HEK293 (cell line): ENCODE measurements at regions not wholly inside any gene's neighbourhood (a gene's known extent, or its start where the extent isn't known, plus 50 kb on each side); places are given as distances from the start of the nearest gene placed in this dataset.

Experiments used
- CTCF ChIA-PET: fragments of 350-600 bp; formaldehyde crosslinking; extraction: SDS; loops from one replicate; lab custom pipeline; 2021; ENCODE audit warnings: antibody characterized with exemption; lab: Yijun Ruan, JAX
- POLR2A ChIA-PET: fragments of 300-600 bp; formaldehyde crosslinking; extraction: SDS; loops from one replicate; lab custom pipeline; 2020; ENCODE audit warnings: antibody characterized with exemption, inconsistent platforms; lab: Yijun Ruan, JAX
- H3K27ac ChIP-seq: fragments of 200-500 bp; sonication (Bioruptor generic); 2 replicates; pipeline ENCODE4 v1.5.1; 2014; ENCODE audit warnings: low read depth, low read length, control low read depth, inconsistent platforms; ENCODE audit errors: extremely low read depth
- H3K36me3 ChIP-seq, 2 experiments: fragments of 200-500 bp in 1 of 2; sonication (Bioruptor generic) in 1 of 2; 1 replicate in 1 of 2; 2 replicates in 1 of 2; pipeline ENCODE4 v1.5.1; 2014 to 2017; ENCODE audit warnings: inconsistent platforms in 2 of 2, low read length in 2 of 2; ENCODE audit not compliant: control insufficient read depth in 2 of 2, insufficient read depth in 1 of 2
- H3K4me1 ChIP-seq: fragments of 200-500 bp; sonication (Bioruptor generic); 2 replicates; pipeline ENCODE4 v1.5.1; 2014; ENCODE audit warnings: mild to moderate bottlenecking, low read length, inconsistent platforms; ENCODE audit not compliant: control insufficient read depth, insufficient read depth
- H3K4me3 ChIP-seq: 2 replicates; pipeline ENCODE4 v1.5.1; 2011; ENCODE audit warnings: low read depth, mild to moderate bottlenecking, control low read depth, low read length, moderate library complexity
- H3K9me3 ChIP-seq: fragments of 200-500 bp; sonication (Bioruptor generic); 2 replicates; pipeline ENCODE4 v1.5.1; 2014; ENCODE audit warnings: low read depth, low read length, inconsistent platforms; ENCODE audit not compliant: control insufficient read depth, insufficient read depth
- BCL6B ChIP-seq: fragments of 450-650 bp; formaldehyde crosslinking; IDR thresholded peaks from 2 replicates; pipeline ENCODE4 v1.5.1; 2017; ENCODE audit warnings: missing biosample characterization, missing genetic modification characterization
- KLF10 ChIP-seq: fragments of 450-650 bp; IDR thresholded peaks from 2 replicates; pipeline ENCODE4 v1.5.1; 2018; ENCODE audit warnings: missing biosample characterization, mild to moderate bottlenecking, missing genetic modification characterization
- PBX3 ChIP-seq: sonication (generic); formaldehyde crosslinking; IDR thresholded peaks from 2 replicates; pipeline ENCODE4 v1.8.1; 2022; ENCODE audit warnings: mild to moderate bottlenecking, moderate library complexity, missing genetic modification reagents
- SALL2 ChIP-seq: fragments of 450-650 bp; formaldehyde crosslinking; IDR thresholded peaks from 2 replicates; pipeline ENCODE4 v1.5.0; 2017; ENCODE audit warnings: missing biosample characterization, mild to moderate bottlenecking, missing genetic modification characterization, borderline replicate concordance
- YY2 ChIP-seq: fragments of 450-650 bp; formaldehyde crosslinking; IDR thresholded peaks from 2 replicates; pipeline ENCODE4 v1.5.1; 2016; ENCODE audit warnings: missing biosample characterization, missing genetic modification characterization
- ZBTB21 ChIP-seq: fragments of 450-650 bp; formaldehyde crosslinking; IDR thresholded peaks from 2 replicates; pipeline ENCODE4 v1.5.1; 2017; ENCODE audit warnings: missing biosample characterization, missing genetic modification characterization
- ZFHX2 ChIP-seq: fragments of 450-650 bp; formaldehyde crosslinking; conservative IDR thresholded peaks from 2 replicates; pipeline ENCODE4 v1.5.1; 2016; ENCODE audit warnings: missing biosample characterization, missing genetic modification characterization
- ZNF10 ChIP-seq: fragments of 450-650 bp; formaldehyde crosslinking; IDR thresholded peaks from 2 replicates; pipeline ENCODE4 v1.5.1; 2017; ENCODE audit warnings: missing biosample characterization, missing genetic modification characterization
- ZNF146 ChIP-seq: fragments of 450-650 bp; formaldehyde crosslinking; IDR thresholded peaks from 2 replicates; pipeline ENCODE4 v1.5.1; 2016; ENCODE audit warnings: missing biosample characterization, missing genetic modification characterization
- ZNF211 ChIP-seq: fragments of 450-650 bp; formaldehyde crosslinking; IDR thresholded peaks from 2 replicates; pipeline ENCODE4 v1.5.1; 2016; ENCODE audit warnings: low read depth, missing biosample characterization, missing genetic modification characterization
- ZNF274 ChIP-seq, 2 experiments: fragments of 200-500 bp in 1 of 2; fragments of 450-650 bp in 1 of 2; sonication (Bioruptor generic) in 1 of 2; formaldehyde crosslinking in 1 of 2; IDR thresholded peaks; 2 replicates each; pipeline versions ENCODE4 v1.5.1 to v1.6.1; 2014 to 2016; ENCODE audit warnings: borderline replicate concordance in 1 of 2, inconsistent platforms in 1 of 2, low read length in 1 of 2, missing biosample characterization in 1 of 2, missing genetic modification characterization in 1 of 2
- ZNF335 ChIP-seq: fragments of 450-650 bp; formaldehyde crosslinking; conservative IDR thresholded peaks from 2 replicates; pipeline ENCODE4 v1.5.1; 2016; ENCODE audit warnings: missing biosample characterization, missing genetic modification characterization
- ZNF394 ChIP-seq: fragments of 450-650 bp; formaldehyde crosslinking; IDR thresholded peaks from 2 replicates; pipeline ENCODE4 v1.5.1; 2016; ENCODE audit warnings: missing biosample characterization, missing genetic modification characterization, mild to moderate bottlenecking, moderate library complexity, borderline replicate concordance
- ZNF398 ChIP-seq: fragments of 450-650 bp; formaldehyde crosslinking; IDR thresholded peaks from 2 replicates; pipeline ENCODE4 v1.5.1; 2017; ENCODE audit warnings: missing biosample characterization, missing genetic modification characterization
- ZNF433 ChIP-seq: fragments of 450-650 bp; formaldehyde crosslinking; IDR thresholded peaks from 2 replicates; pipeline ENCODE4 v1.5.1; 2016; ENCODE audit warnings: missing biosample characterization, missing genetic modification characterization, low read depth
- ZNF488 ChIP-seq: fragments of 450-650 bp; formaldehyde crosslinking; IDR thresholded peaks from 2 replicates; pipeline ENCODE4 v1.5.1; 2016; ENCODE audit warnings: missing biosample characterization, missing genetic modification characterization
- ZNF518A ChIP-seq: fragments of 450-650 bp; formaldehyde crosslinking; conservative IDR thresholded peaks from 2 replicates; pipeline ENCODE4 v1.5.1; 2016; ENCODE audit warnings: low read depth, missing biosample characterization, missing genetic modification characterization
- ZNF561 ChIP-seq: fragments of 450-650 bp; IDR thresholded peaks from 2 replicates; pipeline ENCODE4 v1.5.1; 2018; ENCODE audit warnings: missing biosample characterization, missing genetic modification characterization, borderline replicate concordance
- ZNF623 ChIP-seq: fragments of 450-650 bp; formaldehyde crosslinking; IDR thresholded peaks from 2 replicates; pipeline ENCODE4 v1.5.1; 2016; ENCODE audit warnings: missing biosample characterization, missing genetic modification characterization
- ZSCAN16 ChIP-seq: fragments of 450-650 bp; formaldehyde crosslinking; IDR thresholded peaks from 2 replicates; pipeline ENCODE4 v1.5.1; 2016; ENCODE audit warnings: missing biosample characterization, missing genetic modification characterization

GRCh38 chr1:81671038-81671437 is 129.7 kb upstream of the ADGRL2 start:
- TF ChIP-seq ZNF433 (tag by site-specific recombination) (no peak), ZNF146 (tag by site-specific recombination) (no peak), ZBTB21 (tag by site-specific recombination) (no peak), ZFHX2 (tag by site-specific recombination) (no peak), ZNF623 (no peak), PBX3 (CRISPR knock-in tag) (no peak), ZNF518A (no peak), ZNF394 (tag by site-specific recombination) (no peak), ZNF211 (tag by site-specific recombination) (no peak), ZNF488 (no peak), ZSCAN16 (no peak), ZNF398 (tag by site-specific recombination) (no peak), ZNF10 (no peak), KLF10 (tag by site-specific recombination) (no peak), ZNF335 (tag by site-specific recombination) (no peak), ZNF561 (tag by site-specific recombination) (no peak), ZNF274 (IDR thresholded peaks at IDR 0.05; ENCODE audit: low read length) (no peak), ZNF274 (tag by site-specific recombination; IDR thresholded peaks at IDR 0.05; ENCODE audit: borderline replicate concordance) (no peak), BCL6B (no peak), SALL2 (tag by site-specific recombination) (no peak), YY2 (tag by site-specific recombination) (no peak)
- H3K4me1 ChIP-seq, result no peaks in the 10 kb centered on the region
- H3K4me3 ChIP-seq, result no peak overlapping the region
- ChIA-PET POLR2A (no interaction called here), CTCF (no interaction called here)
- H3K36me3 ChIP-seq, result no peaks in the 10 kb centered on the region
- H3K27ac ChIP-seq, result no peak overlapping the region
- H3K9me3 ChIP-seq, result no peaks in the 10 kb centered on the region
